ENCODE measurements at regions not wholly inside any gene's neighbourhood (a gene's known extent, or its start where the extent isn't known, plus 50 kb on each side); places are given as distances from the start of the nearest gene placed in this dataset.

- H3K4me3 ChIP-seq (ENCODE audit: insufficient read depth, low read depth, low read length), result no peak overlapping the region
- no peak overlapping the region for H2AFZ ChIP-seq (replicated peaks; ENCODE audit: low read length, poor library complexity)
- DNase-seq (no peak), ATAC-seq (ENCODE audit: low read depth) (no peak)
- BruUV-seq (replicated peaks), result no TSS peak
- no peak overlapping the region for H3K18ac ChIP-seq (ENCODE audit: low read depth, low read length)
- POLR2A ChIA-PET (ENCODE audit: unreplicated experiment), result no interaction called here
- no peak overlapping the region for H3K27ac ChIP-seq (ENCODE audit: insufficient read depth, low read length)
- H2AK9ac ChIP-seq (replicated peaks; ENCODE audit: low read depth, low read length, poor library complexity), result no peak overlapping the region
- H2BK20ac ChIP-seq (ENCODE audit: low read depth, low read length), result no peak overlapping the region
- H2BK5ac ChIP-seq (ENCODE audit: low read depth, low read length, poor library complexity, severe bottlenecking), result no peak overlapping the region
- no peaks in the 10 kb centered on the region for H3K27me3 ChIP-seq (ENCODE audit: control insufficient read depth, insufficient read depth, low read length)
- no peaks in the 10 kb centered on the region for H3K9me3 ChIP-seq (ENCODE audit: control insufficient read depth, insufficient read depth, low read length)
- H4K20me1 ChIP-seq (ENCODE audit: insufficient read depth, low read length), result no peaks in the 10 kb centered on the region
- H3K14ac ChIP-seq (replicated peaks; ENCODE audit: low read depth, low read length), result no peak overlapping the region
- no peak overlapping the region for H3K4ac ChIP-seq (ENCODE audit: low read depth, low read length)
- WGBS, 2 experiments (ENCODE audit: extremely low coverage in 2 of 2, insufficient read length in 1 of 2), result no CpG with 5 or more reads among the region's 1 CpG
- H3K56ac ChIP-seq (ENCODE audit: extremely low read depth, insufficient read depth, low read length), result no peak overlapping the region
- no peaks in the 10 kb centered on the region for H3K36me3 ChIP-seq (ENCODE audit: control insufficient read depth, insufficient read depth, low read length)
- no peaks in the 10 kb centered on the region for H3K79me1 ChIP-seq (ENCODE audit: low read depth in 1 of 2, low read length in 2 of 2)
- H3K4me1 ChIP-seq (ENCODE audit: control insufficient read depth, insufficient read depth, low read length), result no peaks in the 10 kb centered on the region
- no peak overlapping the region for H4K8ac ChIP-seq (ENCODE audit: low read depth in 2 of 2, low read length in 2 of 2)
- TF ChIP-seq NFE2L2 (IDR thresholded peaks at IDR 0.05; ENCODE audit: low read depth, low read length), result no peak
- no peak for TF ChIP-seq POLR2A (IDR thresholded peaks at IDR 0.05; ENCODE audit: low read depth, low read length)
- no peak for TF ChIP-seq FOS (IDR thresholded peaks at IDR 0.05; ENCODE audit: low read depth, low read length)
- no peak for TF ChIP-seq CHD1 (IDR thresholded peaks at IDR 0.05; ENCODE audit: low read depth, low read length)
- no peak for TF ChIP-seq RAD21 (IDR thresholded peaks at IDR 0.05; ENCODE audit: low read length)
- TF ChIP-seq CEBPB (IDR thresholded peaks at IDR 0.05; ENCODE audit: low read depth, low read length), result no peak
- TF ChIP-seq, protein P1, sequence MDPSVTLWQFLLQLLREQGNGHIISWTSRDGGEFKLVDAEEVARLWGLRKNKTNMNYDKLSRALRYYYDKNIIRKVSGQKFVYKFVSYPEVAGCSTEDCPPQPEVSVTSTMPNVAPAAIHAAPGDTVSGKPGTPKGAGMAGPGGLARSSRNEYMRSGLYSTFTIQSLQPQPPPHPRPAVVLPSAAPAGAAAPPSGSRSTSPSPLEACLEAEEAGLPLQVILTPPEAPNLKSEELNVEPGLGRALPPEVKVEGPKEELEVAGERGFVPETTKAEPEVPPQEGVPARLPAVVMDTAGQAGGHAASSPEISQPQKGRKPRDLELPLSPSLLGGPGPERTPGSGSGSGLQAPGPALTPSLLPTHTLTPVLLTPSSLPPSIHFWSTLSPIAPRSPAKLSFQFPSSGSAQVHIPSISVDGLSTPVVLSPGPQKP (IDR thresholded peaks at IDR 0.05; ENCODE audit: borderline replicate concordance, low read depth, low read length), result no peak
- no peak for TF ChIP-seq BHLHE40 (IDR thresholded peaks at IDR 0.05; ENCODE audit: low read depth, low read length)
- no peak for TF ChIP-seq MAFK (IDR thresholded peaks at IDR 0.05; ENCODE audit: low read depth, low read length)
- TF ChIP-seq MAZ (IDR thresholded peaks at IDR 0.05; ENCODE audit: borderline replicate concordance, low read depth, low read length), result no peak
- TF ChIP-seq RFX5 (IDR thresholded peaks at IDR 0.05; ENCODE audit: low read depth, low read length), result no peak
- no peak for TF ChIP-seq SMC3 (IDR thresholded peaks at IDR 0.05; ENCODE audit: low read depth, low read length)
- TF ChIP-seq RCOR1 (IDR thresholded peaks at IDR 0.05; ENCODE audit: insufficient replicate concordance, low read length), result no peak
- TF ChIP-seq USF2 (IDR thresholded peaks at IDR 0.05; ENCODE audit: low read depth, low read length), result no peak
- no peak for TF ChIP-seq MXI1 (IDR thresholded peaks at IDR 0.05; ENCODE audit: borderline replicate concordance, low read depth, low read length)
- TF ChIP-seq CTCF (conservative IDR thresholded peaks at IDR 0.05; ENCODE audit: low read depth, low read length), result no peak
- H2AK5ac ChIP-seq (ENCODE audit: low read depth, low read length), result no peak overlapping the region
- no peak overlapping the region for H2BK15ac ChIP-seq (ENCODE audit: low read depth, low read length)
- in situ Hi-C loops (cut with MboI; ENCODE audit: low sequenced_read_pairs), result no loop called here
- H3K23ac ChIP-seq (ENCODE audit: low read depth, low read length), result no peak overlapping the region
- no peak overlapping the region for H3K9ac ChIP-seq (ENCODE audit: low read depth, low read length)
- no peaks in the 10 kb centered on the region for H3K9me1 ChIP-seq (ENCODE audit: insufficient read depth, low read length)
- H4K5ac ChIP-seq (ENCODE audit: low read depth, low read length), result no peak overlapping the region
- intact Hi-C loops (cut with micrococcal nuclease), result no loop called here
- CTCF ChIA-PET, result no interaction called here
- no peak overlapping the region for H3K4me2 ChIP-seq (ENCODE audit: low read depth, low read length)
- H4K91ac ChIP-seq (ENCODE audit: insufficient read depth, low read depth, low read length), result no peak overlapping the region
- dilution Hi-C loops (cut with HindIII; ENCODE audit: low sequenced_read_pairs, unreplicated experiment), result no loop called here
- H2BK120ac ChIP-seq (ENCODE audit: low read depth, low read length), result no peak overlapping the region
These were observed 408.6 kb upstream of the SYT1 start for GRCh38 chr12:78455991-78456390.
